ENCODE measurements at regions not wholly inside any gene's neighbourhood (a gene's known extent, or its start where the extent isn't known, plus 50 kb on each side); places are given as distances from the start of the nearest gene placed in this dataset.

DNA sequence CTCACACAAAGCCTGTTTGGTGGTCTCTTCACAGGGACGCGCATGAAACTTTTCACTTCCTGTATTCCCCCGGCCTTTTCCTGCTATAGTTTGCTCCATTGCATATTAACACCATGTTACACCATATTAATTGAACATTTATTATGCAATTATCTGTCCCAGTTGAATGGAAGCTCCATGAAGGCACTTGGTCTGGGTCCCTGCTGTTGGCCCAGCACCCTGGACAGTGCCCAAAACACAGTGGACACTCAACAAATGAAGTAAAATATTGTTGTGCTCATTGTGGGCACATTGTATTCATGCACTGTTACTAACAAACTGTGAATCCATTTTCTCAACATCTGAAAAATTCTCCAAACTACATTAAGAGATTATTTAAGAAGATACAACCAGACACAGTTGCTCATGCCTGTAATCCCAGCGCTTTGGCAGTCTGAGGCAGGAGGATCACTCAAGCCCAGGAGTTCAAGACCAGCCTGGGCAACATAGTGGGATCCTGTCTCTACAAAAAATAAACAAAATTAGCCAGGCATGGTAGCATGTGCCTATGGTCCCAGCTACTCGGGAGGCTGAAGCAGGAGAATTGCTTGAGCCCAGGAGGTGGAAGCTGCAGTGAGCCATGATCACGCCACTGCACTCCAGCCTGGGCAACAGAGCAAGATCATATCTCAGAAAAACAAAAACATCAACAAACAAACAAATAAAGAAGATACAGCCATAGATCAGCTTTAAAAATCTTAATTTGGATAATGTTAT is 292.7 kb upstream of the TENM3 start:
- Histone ChIP-seq H3K79me2 (ENCODE audit: insufficient read depth, low read length) (no peaks in the 10 kb centered on the region), H3K27me3 (ENCODE audit: insufficient read depth, low read length) (no peaks in the 10 kb centered on the region), H3K4me1 (ENCODE audit: insufficient read depth, low read length) (peaks cover 14% of the 10 kb centered on the region), H3K9me3 (ENCODE audit: insufficient read depth, low read depth, low read length) (no peaks in the 10 kb centered on the region), H3K27ac (ENCODE audit: low read depth, low read length) (no peak overlapping the region), H3K4me3 (ENCODE audit: insufficient read depth, low read depth, low read length) (no peak overlapping the region), H3K4me2 (ENCODE audit: low read length) (no peak overlapping the region), H2AFZ (ENCODE audit: low read depth, low read length) (no peak overlapping the region), H3K36me3 (ENCODE audit: insufficient read depth, low read length) (no peaks in the 10 kb centered on the region), H3K9ac (ENCODE audit: low read length) (no peak overlapping the region), H4K20me1 (ENCODE audit: insufficient read depth, low read length) (no peaks in the 10 kb centered on the region)
- TF ChIP-seq EZH2 (IDR thresholded peaks at IDR 0.05; ENCODE audit: insufficient read depth, low read length) (no peak), CTCF (IDR thresholded peaks at IDR 0.05; ENCODE audit: insufficient read depth, low read depth, low read length) (no peak)
- no peak for DNase-seq (ENCODE audit: low read depth)
- Mint-ChIP-seq H3K4me3 (ENCODE audit: unreplicated experiment) (no peak overlapping the region), H3K27ac (ENCODE audit: unreplicated experiment) (peak overlapping the region; percentile 92), H3K36me3 (ENCODE audit: low read depth, unreplicated experiment) (no peaks in the 10 kb centered on the region), H3K4me1 (ENCODE audit: low read depth, unreplicated experiment) (peaks cover 7% of the 10 kb centered on the region), H3K27me3 (ENCODE audit: low read depth, unreplicated experiment) (no peaks in the 10 kb centered on the region), H3K9me3 (ENCODE audit: unreplicated experiment) (no peaks in the 10 kb centered on the region)
- FAIRE-seq = no peak

GRCh38 chr4:181951265-181951664 is 291.9 kb upstream of the TENM3 start:
- Mint-ChIP-seq H3K36me3 (ENCODE audit: low read depth, unreplicated experiment) (no peaks in the 10 kb centered on the region), H3K4me1 (ENCODE audit: low read depth, unreplicated experiment) (peaks cover 8% of the 10 kb centered on the region), H3K27me3 (ENCODE audit: low read depth, unreplicated experiment) (no peaks in the 10 kb centered on the region), H3K4me3 (ENCODE audit: unreplicated experiment) (no peak overlapping the region), H3K27ac (ENCODE audit: unreplicated experiment) (peak overlapping the region; percentile 92), H3K9me3 (ENCODE audit: unreplicated experiment) (no peaks in the 10 kb centered on the region)
- Histone ChIP-seq H3K4me1 (ENCODE audit: insufficient read depth, low read length) (peaks cover 14% of the 10 kb centered on the region), H3K27me3 (ENCODE audit: insufficient read depth, low read length) (no peaks in the 10 kb centered on the region), H2AFZ (ENCODE audit: low read depth, low read length) (no peak overlapping the region), H3K9ac (ENCODE audit: low read length) (peak overlapping the region; percentile 55), H3K9me3 (ENCODE audit: insufficient read depth, low read depth, low read length) (no peaks in the 10 kb centered on the region), H3K4me3 (ENCODE audit: insufficient read depth, low read depth, low read length) (no peak overlapping the region), H3K36me3 (ENCODE audit: insufficient read depth, low read length) (no peaks in the 10 kb centered on the region), H3K27ac (ENCODE audit: low read depth, low read length) (peak overlapping the region; percentile 88), H3K79me2 (ENCODE audit: insufficient read depth, low read length) (no peaks in the 10 kb centered on the region), H4K20me1 (ENCODE audit: insufficient read depth, low read length) (no peaks in the 10 kb centered on the region), H3K4me2 (ENCODE audit: low read length) (no peak overlapping the region)
- FAIRE-seq = no peak
- DNase-seq (ENCODE audit: low read depth) = no peak
- TF ChIP-seq EZH2 (IDR thresholded peaks at IDR 0.05; ENCODE audit: insufficient read depth, low read length) = no peak
- TF ChIP-seq CTCF (IDR thresholded peaks at IDR 0.05; ENCODE audit: insufficient read depth, low read depth, low read length) = no peak

DNA sequence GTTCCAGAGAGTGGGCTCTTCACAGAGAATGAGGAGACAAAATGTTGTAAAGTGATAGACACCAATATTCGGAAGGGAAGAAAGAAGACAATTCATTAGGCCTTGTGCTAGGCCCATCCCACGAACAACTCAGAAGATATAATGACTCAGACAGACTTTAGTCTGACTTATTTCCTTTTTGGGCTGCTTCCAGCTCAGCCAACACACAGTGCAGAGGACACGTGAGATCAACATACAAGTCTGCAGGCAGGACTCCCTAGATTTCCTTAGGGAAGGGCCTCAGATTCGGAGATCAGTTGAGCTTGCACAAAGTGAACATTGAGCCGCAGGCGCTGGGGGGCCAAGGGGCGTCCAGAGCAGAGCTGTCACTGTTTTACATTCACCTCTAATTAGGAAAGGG is 290.7 kb upstream of the TENM3 start:
- H3K27ac Mint-ChIP-seq (ENCODE audit: unreplicated experiment) = peak overlapping the region; percentile 92
- Histone ChIP-seq H3K9me3 (ENCODE audit: insufficient read depth, low read depth, low read length) (no peaks in the 10 kb centered on the region), H4K20me1 (ENCODE audit: insufficient read depth, low read length) (no peaks in the 10 kb centered on the region), H3K27ac (ENCODE audit: low read depth, low read length) (peak overlapping the region; percentile 88), H3K4me2 (ENCODE audit: low read length) (peak overlapping the region; percentile 64), H3K4me1 (ENCODE audit: insufficient read depth, low read length) (peaks cover 24% of the 10 kb centered on the region), H3K79me2 (ENCODE audit: insufficient read depth, low read length) (no peaks in the 10 kb centered on the region), H3K27me3 (ENCODE audit: insufficient read depth, low read length) (no peaks in the 10 kb centered on the region), H3K36me3 (ENCODE audit: insufficient read depth, low read length) (no peaks in the 10 kb centered on the region), H2AFZ (ENCODE audit: low read depth, low read length) (peak overlapping the region; percentile 35), H3K9ac (ENCODE audit: low read length) (peak overlapping the region; percentile 55), H3K4me3 (ENCODE audit: insufficient read depth, low read depth, low read length) (no peak overlapping the region)
- no peaks in the 10 kb centered on the region for H3K27me3 Mint-ChIP-seq (ENCODE audit: low read depth, unreplicated experiment)
- FAIRE-seq (peak; percentile 96), DNase-seq (ENCODE audit: low read depth) (peak; percentile 96)
- H3K4me3 Mint-ChIP-seq (ENCODE audit: unreplicated experiment) = no peak overlapping the region
- no peaks in the 10 kb centered on the region for H3K9me3 Mint-ChIP-seq (ENCODE audit: unreplicated experiment)
- H3K4me1 Mint-ChIP-seq (ENCODE audit: low read depth, unreplicated experiment) = peaks cover 20% of the 10 kb centered on the region
- TF ChIP-seq EZH2 (IDR thresholded peaks at IDR 0.05; ENCODE audit: insufficient read depth, low read length) (no peak), CTCF (IDR thresholded peaks at IDR 0.05; ENCODE audit: insufficient read depth, low read depth, low read length) (no peak)
- H3K36me3 Mint-ChIP-seq (ENCODE audit: low read depth, unreplicated experiment) = no peaks in the 10 kb centered on the region
